Neural progenitor cell (in vitro differentiated cells): ENCODE measurements at regions not wholly inside any gene's neighbourhood (a gene's known extent, or its start where the extent isn't known, plus 50 kb on each side); places are given as distances from the start of the nearest gene placed in this dataset.

Source experiments
- EZH2 ChIP-seq: fragments of 200-600 bp; sonication (generic); IDR thresholded peaks from 2 replicates; pipeline ENCODE4 v1.6.1; 2017; ENCODE audit warnings: antibody characterized with exemption, mild to moderate bottlenecking, moderate library complexity
- EZH2phosphoT487 ChIP-seq: fragments of 200-600 bp; sonication (generic); IDR thresholded peaks from 2 replicates; pipeline ENCODE4 v1.6.1; 2017; ENCODE audit warnings: antibody characterized with exemption
- TF ChIP-seq, protein P1 (sequence below): fragments of 200-600 bp; sonication (generic); IDR thresholded peaks from 2 replicates; pipeline ENCODE4 v1.5.1; 2017; ENCODE audit warnings: antibody characterized with exemption, mild to moderate bottlenecking

GRCh38 chr7:145030754-145031153, 194.9 kb upstream of the TPK1 start:
- TF ChIP-seq EZH2phosphoT487 (no peak), EZH2 (no peak)
- TF ChIP-seq, protein P1, sequence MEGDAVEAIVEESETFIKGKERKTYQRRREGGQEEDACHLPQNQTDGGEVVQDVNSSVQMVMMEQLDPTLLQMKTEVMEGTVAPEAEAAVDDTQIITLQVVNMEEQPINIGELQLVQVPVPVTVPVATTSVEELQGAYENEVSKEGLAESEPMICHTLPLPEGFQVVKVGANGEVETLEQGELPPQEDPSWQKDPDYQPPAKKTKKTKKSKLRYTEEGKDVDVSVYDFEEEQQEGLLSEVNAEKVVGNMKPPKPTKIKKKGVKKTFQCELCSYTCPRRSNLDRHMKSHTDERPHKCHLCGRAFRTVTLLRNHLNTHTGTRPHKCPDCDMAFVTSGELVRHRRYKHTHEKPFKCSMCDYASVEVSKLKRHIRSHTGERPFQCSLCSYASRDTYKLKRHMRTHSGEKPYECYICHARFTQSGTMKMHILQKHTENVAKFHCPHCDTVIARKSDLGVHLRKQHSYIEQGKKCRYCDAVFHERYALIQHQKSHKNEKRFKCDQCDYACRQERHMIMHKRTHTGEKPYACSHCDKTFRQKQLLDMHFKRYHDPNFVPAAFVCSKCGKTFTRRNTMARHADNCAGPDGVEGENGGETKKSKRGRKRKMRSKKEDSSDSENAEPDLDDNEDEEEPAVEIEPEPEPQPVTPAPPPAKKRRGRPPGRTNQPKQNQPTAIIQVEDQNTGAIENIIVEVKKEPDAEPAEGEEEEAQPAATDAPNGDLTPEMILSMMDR: no peak
